HG03135 (cell line): ENCODE measurements at regions not wholly inside any gene's neighbourhood (a gene's known extent, or its start where the extent isn't known, plus 50 kb on each side); places are given as distances from the start of the nearest gene placed in this dataset.
"Not testable (repeated sequence)": the region's sequence is repeated elsewhere in the genome, so short reads cannot be mapped to it uniquely, and the experiment has no call there.

Source experiments
- ATAC-seq: cut with Tn5 transposase; IDR thresholded peaks from one replicate; pipeline ENCODE4 v1.9.1; 2021; ENCODE audit warnings: mild to moderate bottlenecking, moderate library complexity; ENCODE audit not compliant: unreplicated experiment

GRCh38 chr12:84154991-84155930 lies 757.3 kb downstream of the SLC6A15 start:
- ATAC-seq = not testable (repeated sequence)

DNA sequence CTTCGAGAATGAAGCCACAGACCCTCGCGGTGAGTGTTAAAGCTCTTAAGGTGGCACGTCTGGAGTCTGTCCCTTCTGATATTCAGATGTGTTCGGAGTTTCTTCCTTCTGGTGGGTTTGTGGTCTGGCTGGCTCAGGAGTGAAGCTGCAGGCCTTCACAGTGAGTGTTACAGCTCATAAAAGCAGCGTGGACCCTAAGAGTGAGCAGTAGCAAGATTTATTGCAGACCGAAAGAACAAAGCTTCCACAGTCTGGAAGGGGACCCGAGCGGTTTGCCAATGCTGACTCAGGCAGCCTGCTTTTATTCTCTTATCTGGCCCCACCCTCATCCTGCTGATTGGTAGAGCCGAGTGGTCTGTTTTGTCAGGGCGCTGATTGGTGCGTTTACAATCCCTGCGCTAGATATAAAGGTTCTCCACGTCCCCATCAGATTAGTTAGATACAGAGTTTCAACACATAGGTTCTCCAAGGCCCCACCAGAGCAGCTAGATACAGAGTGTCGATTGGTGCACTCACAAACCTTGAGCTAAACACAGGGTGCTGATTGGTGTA lies 758.1 kb downstream of the SLC6A15 start:
- not testable (repeated sequence) for ATAC-seq

GRCh38 chr12:84150201-84150600 lies 762.4 kb downstream of the SLC6A15 start:
- no peak for ATAC-seq

DNA sequence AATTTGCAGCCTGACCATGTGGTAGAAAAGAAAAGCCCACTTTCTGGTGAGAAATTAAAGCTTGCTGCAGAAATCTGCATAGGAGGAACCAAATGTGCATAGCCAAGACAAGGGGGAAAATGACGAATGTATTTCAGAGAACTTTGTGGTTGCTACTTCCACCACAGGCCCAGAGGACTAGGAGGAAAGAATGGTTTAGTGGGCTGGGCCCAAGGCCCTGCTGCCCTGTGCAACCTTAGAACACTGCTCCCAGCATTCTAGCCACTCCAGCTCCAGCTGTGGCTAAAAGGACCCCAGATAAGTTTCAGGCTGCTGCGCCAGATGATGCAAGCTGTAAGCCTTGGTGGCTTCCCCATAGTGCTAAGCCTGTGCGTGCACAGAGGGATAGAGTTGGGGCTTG lies 764.3 kb downstream of the SLC6A15 start:
- ATAC-seq = no peak

DNA sequence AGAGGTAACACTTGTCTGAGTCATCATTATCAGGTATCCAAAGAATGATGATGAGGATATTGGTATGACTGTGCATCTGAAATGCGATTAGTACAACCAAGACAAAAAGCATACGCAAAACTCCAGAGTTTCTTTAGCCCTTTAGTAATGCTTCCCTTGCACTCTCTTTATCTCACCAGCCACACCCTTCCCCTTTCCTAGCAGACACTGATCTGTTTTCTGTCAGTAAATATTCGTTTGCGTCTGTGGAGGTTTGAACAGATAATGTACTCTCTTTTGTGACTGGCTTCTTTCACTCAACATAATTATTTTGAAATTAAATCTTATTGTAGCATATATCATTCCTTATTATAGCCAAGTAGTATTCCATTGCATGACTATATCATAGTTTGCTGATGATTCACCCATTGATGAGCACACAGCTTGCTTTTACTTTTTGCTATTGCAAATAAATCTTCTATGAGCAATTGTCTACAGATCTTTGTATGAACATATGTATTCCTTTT lies 775.7 kb downstream of the SLC6A15 start:
- no peak for ATAC-seq

GRCh38 chr12:84135586-84136279 lies 776.9 kb downstream of the SLC6A15 start:
- no peak for ATAC-seq

- no peak for ATAC-seq
Measured at GRCh38 chr12:84134797-84135366, 777.7 kb downstream of the SLC6A15 start.

DNA sequence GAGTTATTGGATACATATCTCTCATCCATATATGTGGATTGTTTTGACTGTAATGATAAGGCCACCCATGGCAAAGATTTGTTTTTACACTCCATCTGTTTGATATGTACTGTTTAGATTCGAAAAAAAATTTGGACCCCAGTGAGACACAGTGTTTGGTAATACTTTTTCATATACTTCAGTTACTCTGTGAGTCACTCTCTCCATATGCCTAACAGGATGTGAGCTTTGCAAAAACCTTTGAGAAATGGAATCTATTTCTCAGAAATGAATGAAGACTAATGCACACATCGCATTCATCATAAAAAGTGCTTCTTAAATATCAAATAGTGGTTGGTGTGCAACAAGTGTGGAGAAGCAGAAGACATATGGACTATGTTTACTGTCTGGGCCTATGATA lies 781.5 kb downstream of the SLC6A15 start:
- no peak for ATAC-seq

- no peak for ATAC-seq
Measured at GRCh38 chr12:84128117-84128991, 784.2 kb downstream of the SLC6A15 start.

GRCh38 chr12:84124211-84124610 lies 788.4 kb downstream of the SLC6A15 start:
- ATAC-seq = no peak

GRCh38 chr12:84117190-84117589 lies 795.4 kb downstream of the SLC6A15 start:
- ATAC-seq = no peak

DNA sequence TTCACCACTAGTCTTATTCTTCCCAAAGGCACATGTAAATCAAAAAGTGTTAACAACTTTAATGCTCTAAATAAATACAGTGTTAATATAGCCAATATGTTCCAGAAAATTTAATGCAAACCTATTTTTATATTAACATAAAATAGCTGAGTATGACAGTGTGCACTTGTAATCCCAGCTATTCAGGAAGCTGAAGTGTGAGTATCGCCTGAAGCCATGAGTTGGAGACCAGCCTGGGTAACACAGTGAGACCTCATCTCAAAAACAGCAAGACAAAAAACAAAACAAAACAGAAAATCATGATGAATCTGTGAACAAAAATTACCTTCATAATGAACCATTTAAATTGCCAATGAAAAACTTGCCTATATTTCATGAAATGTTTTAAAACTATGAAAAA lies 798.9 kb downstream of the SLC6A15 start:
- no peak for ATAC-seq

- ATAC-seq = not testable (repeated sequence)
Measured at GRCh38 chr12:84103886-84104285, 808.7 kb downstream of the SLC6A15 start.

GRCh38 chr12:84101963-84102362 lies 810.6 kb downstream of the SLC6A15 start:
- not testable (repeated sequence) for ATAC-seq

DNA sequence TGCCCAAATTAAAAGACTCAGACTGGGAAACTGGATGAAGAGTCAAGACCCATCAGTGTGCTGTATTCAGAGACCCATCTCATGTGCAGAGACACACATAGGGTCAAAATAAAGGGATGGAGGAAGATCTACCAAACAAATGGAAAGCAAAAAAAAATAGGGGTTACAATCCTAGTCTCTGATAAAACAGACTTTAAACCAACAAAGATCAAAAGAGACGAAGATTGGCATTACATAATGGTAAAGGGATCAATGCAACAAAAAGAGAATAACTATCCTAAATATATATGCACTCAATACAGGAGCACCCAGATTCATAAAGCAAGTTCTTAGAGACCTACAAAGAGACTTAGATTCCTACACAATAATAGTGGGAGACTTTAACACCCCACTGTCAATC lies 813.0 kb downstream of the SLC6A15 start:
- ATAC-seq = not testable (repeated sequence)

GRCh38 chr12:84091651-84092050 lies 820.9 kb downstream of the SLC6A15 start:
- no peak for ATAC-seq

GRCh38 chr12:84089356-84089755 lies 823.2 kb downstream of the SLC6A15 start:
- ATAC-seq = no peak

DNA sequence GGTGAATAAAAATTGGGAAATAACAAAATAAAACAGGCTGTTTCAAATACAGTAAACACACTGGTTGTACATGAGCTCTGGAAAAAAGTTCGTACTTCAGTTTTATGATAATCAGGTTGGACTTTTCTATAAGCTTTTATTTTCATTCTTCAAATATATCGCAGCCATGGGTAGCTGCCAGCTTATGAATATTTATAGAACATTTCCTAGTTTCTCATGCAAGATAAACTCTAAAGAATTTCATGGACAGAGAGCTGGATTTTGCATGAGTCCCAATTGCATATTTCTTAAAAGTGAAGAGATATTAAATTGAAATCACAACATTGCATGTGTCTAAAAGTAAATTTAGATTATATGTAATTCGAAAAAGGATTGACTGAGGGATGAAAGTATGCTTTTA lies 827.6 kb downstream of the SLC6A15 start:
- no peak for ATAC-seq

- ATAC-seq = no peak
Measured at GRCh38 chr12:84079626-84080025, 833.0 kb downstream of the SLC6A15 start.

- ATAC-seq = no peak
Measured at GRCh38 chr12:84077679-84078078, 834.9 kb downstream of the SLC6A15 start.
